K562 (cell line): ENCODE measurements at regions not wholly inside any gene's neighbourhood (a gene's known extent, or its start where the extent isn't known, plus 50 kb on each side); places are given as distances from the start of the nearest gene placed in this dataset.

ENCODE experiments used
- ATAC-seq: fragments of 200-7000 bp; cut with Tn5 transposase; 3 replicates; pipeline ENCODE4 v1.9.1; 2020; ENCODE audit warnings: moderate library complexity
- BruUV-seq: library from RNA; stranded (reverse); fragments of 400-500 nt; replicated peaks from 2 replicates; lab custom pipeline; 2021; lab: Mats Ljungman, UMichigan
- CTCF ChIA-PET: fragments of 300-600 bp; formaldehyde crosslinking; extraction: SDS; loops from one replicate; lab custom pipeline; 2021; ENCODE audit warnings: low intra/inter-chr PET ratio; lab: Yijun Ruan, JAX
- POLR2A ChIA-PET: fragments of 300-600, 350-650 bp; sonication (Branson Sonifier 250); formaldehyde crosslinking; extraction: SDS; loops from one replicate; lab custom pipeline; 2021; ENCODE audit warnings: antibody characterized with exemption, inconsistent platforms; lab: Yijun Ruan, JAX
- DNase-seq, 4 experiments: peaks; one replicate each; pipeline versions ENCODE4 v3.0.0 to v3.0.0-alpha.2; 2011 to 2018; ENCODE audit warnings: low spot score in 3 of 4, mixed read lengths in 3 of 4; ENCODE audit errors: extremely low read depth in 1 of 4
- FAIRE-seq: peaks from 2 replicates; lab custom pipeline; 2011; peaks lifted over from hg19 to GRCh38; lab: Jason Lieb, UNC
- H2AFZ ChIP-seq: 2 replicates; pipeline ENCODE4 v1.6.0; 2011; ENCODE audit warnings: low read depth, low read length, control low read depth, inconsistent platforms
- H3K27ac ChIP-seq: fragments of 200-600 bp; 3 replicates; pipeline ENCODE4 v1.8.0; 2011; ENCODE audit warnings: low read depth, mild to moderate bottlenecking, control low read depth, inconsistent platforms, low read length, moderate library complexity, mixed read lengths; ENCODE audit errors: extremely low read depth
- H3K27me3 ChIP-seq, 2 experiments: fragments of 300-600 bp in 1 of 2; 2 replicates in 1 of 2; 3 replicates in 1 of 2; pipeline versions ENCODE4 v1.6.0 to v1.8.0; 2011; ENCODE audit warnings: inconsistent platforms in 2 of 2, low read length in 2 of 2, mild to moderate bottlenecking in 1 of 2, mixed read lengths in 1 of 2, moderate library complexity in 1 of 2; ENCODE audit not compliant: control insufficient read depth in 2 of 2, insufficient read depth in 2 of 2
- H3K36me3 ChIP-seq: fragments of 300-600 bp; 3 replicates; pipeline ENCODE4 v1.8.0; 2011; ENCODE audit warnings: mild to moderate bottlenecking, low read length, inconsistent platforms; ENCODE audit not compliant: control insufficient read depth, insufficient read depth
- H3K4me1 ChIP-seq, 2 experiments: fragments of 200-600 bp in 1 of 2; replicated peaks in 1 of 2; 2 replicates in 1 of 2; 3 replicates in 1 of 2; pipeline versions ENCODE4 v1.5.1 to v1.8.0; 2011; ENCODE audit warnings: inconsistent platforms in 2 of 2, low read length in 2 of 2, mild to moderate bottlenecking in 1 of 2, mixed read lengths in 1 of 2, moderate library complexity in 1 of 2; ENCODE audit not compliant: control insufficient read depth in 2 of 2, insufficient read depth in 2 of 2
- H3K4me2 ChIP-seq: 2 replicates; pipeline ENCODE4 v1.6.1; 2011; ENCODE audit warnings: low read length, control low read depth, inconsistent platforms, mixed read lengths; ENCODE audit not compliant: insufficient read depth
- H3K4me3 ChIP-seq: fragments of 200-600 bp; sonication (generic), shearing (Covaris generic); 2 replicates; pipeline ENCODE4 v1.5.1; 2016; ENCODE audit warnings: control low read depth, inconsistent platforms
- H3K79me2 ChIP-seq: fragments of 200-600 bp; 3 replicates; pipeline ENCODE4 v1.8.0; 2011; ENCODE audit warnings: low read length, inconsistent platforms; ENCODE audit not compliant: control insufficient read depth, insufficient read depth
- H3K9ac ChIP-seq, 2 experiments: 2 replicates each; pipeline versions ENCODE4 v1.6.0 to v1.6.1; 2011; ENCODE audit warnings: low read depth in 2 of 2, low read length in 2 of 2, control low read depth in 1 of 2, inconsistent platforms in 1 of 2, mild to moderate bottlenecking in 1 of 2, mixed read lengths in 1 of 2; ENCODE audit not compliant: insufficient read depth in 1 of 2
- H3K9me1 ChIP-seq: one replicate; pipeline ENCODE4 v1.6.0; 2011; ENCODE audit warnings: inconsistent platforms, mild to moderate bottlenecking, low read length, moderate library complexity; ENCODE audit not compliant: control insufficient read depth, insufficient read depth
- H3K9me3 ChIP-seq: replicated peaks from 2 replicates; pipeline ENCODE4 v1.5.1; 2011; ENCODE audit warnings: low read depth, low read length, inconsistent platforms; ENCODE audit not compliant: control insufficient read depth, insufficient read depth
- H4K20me1 ChIP-seq: replicated peaks from 2 replicates; pipeline ENCODE4 v1.6.1; 2011; ENCODE audit warnings: low read length, inconsistent platforms, mixed read lengths; ENCODE audit not compliant: control insufficient read depth, insufficient read depth
- JUN ChIP-seq, 2 experiments: sonication (generic) in 1 of 2; formaldehyde crosslinking in 1 of 2; IDR thresholded peaks; 2 replicates each; pipeline versions ENCODE4 v1.6.1 to v1.8.0; 2012 to 2022; ENCODE audit warnings: borderline replicate concordance in 2 of 2, mild to moderate bottlenecking in 2 of 2, improper control_type of control experiment in 1 of 2, low read depth in 1 of 2, low read length in 1 of 2, missing genetic modification reagents in 1 of 2
- NFIC ChIP-seq: fragments of 450-650 bp; IDR thresholded peaks from 2 replicates; pipeline ENCODE4 v1.6.1; 2017; ENCODE audit warnings: mild to moderate bottlenecking, inconsistent platforms
- SRF ChIP-seq, 2 experiments: fragments of 250-450, 450-650 bp in 1 of 2; sonication (Bioruptor Pico) in 1 of 2; sonication (generic) in 1 of 2; formaldehyde crosslinking; IDR thresholded peaks; 2 replicates each; pipeline versions ENCODE4 v1.5.0 to v1.5.1; 2020 to 2022; ENCODE audit warnings: mild to moderate bottlenecking in 1 of 2, missing genetic modification reagents in 1 of 2
- TEAD2 ChIP-seq: fragments of 450-650 bp; IDR thresholded peaks from 2 replicates; pipeline ENCODE4 v1.6.1; 2016; ENCODE audit warnings: missing genetic modification characterization, control low read depth, missing compliant biosample characterization
- ZNF75A ChIP-seq: fragments of 450-650 bp; formaldehyde crosslinking; IDR thresholded peaks from 2 replicates; pipeline ENCODE4 v1.4.0; 2020; ENCODE audit warnings: mild to moderate bottlenecking
- WGBS: fragments of 100-300 bp; shearing (Covaris generic); methylation state at CpG from one replicate; pipeline ENCODE4 v1.1.6; 2016; ENCODE audit warnings: low coverage, mixed read lengths; ENCODE audit not compliant: insufficient coverage; ENCODE audit errors: missing lambda C conversion rate; 5-methylcytosine and 5-hydroxymethylcytosine counted together
- in situ Hi-C: fragments of 300-500 bp; cut with MboI; formaldehyde crosslinking; loops from 4 replicates; pipeline ENCODE4 v1.15.0; 2018; ENCODE audit warnings: inconsistent platforms, mixed read lengths
- intact Hi-C: fragments of 100-400 bp; cut with micrococcal nuclease; formaldehyde crosslinking; loops from 2 replicates; pipeline ENCODE4 v1.14.2; 2022
- TF ChIP-seq, protein P1 (sequence below): fragments of 250-450 bp; sonication (Bioruptor Pico); IDR thresholded peaks from 2 replicates; pipeline ENCODE4 v1.5.0; 2021; ENCODE audit warnings: mild to moderate bottlenecking, moderate library complexity

DNA sequence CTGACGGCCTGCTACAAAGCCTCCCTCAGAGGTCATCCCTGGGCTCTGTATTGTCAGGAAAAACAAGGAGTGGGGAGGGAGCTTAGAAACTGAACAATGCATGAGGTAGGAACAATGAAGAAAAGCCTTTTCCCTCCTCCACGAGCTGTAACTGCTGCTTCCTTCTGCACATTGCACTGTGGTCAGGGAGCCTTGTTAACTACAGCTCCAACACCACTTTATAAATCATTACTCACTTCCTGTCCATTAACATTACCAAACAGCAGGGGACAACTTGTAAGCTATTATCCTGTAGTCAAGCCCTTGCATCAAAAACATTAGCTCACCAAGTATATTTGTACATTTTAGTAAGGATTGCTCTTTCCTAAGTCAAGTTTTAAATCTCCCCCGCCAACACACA lies 336.0 kb upstream of the NR5A2 start:
- ChIA-PET CTCF (no interaction called here), POLR2A (no interaction called here)
- H3K27me3 ChIP-seq: no peaks in the 10 kb centered on the region
- H3K4me1 ChIP-seq: no peaks in the 10 kb centered on the region
- no TSS peak for BruUV-seq
- no peak overlapping the region for H2AFZ ChIP-seq
- 2% methylated on average over 3 of the region's 3 CpGs for WGBS
- no peak overlapping the region for H3K27ac ChIP-seq
- H3K79me2 ChIP-seq: no peaks in the 10 kb centered on the region
- intact Hi-C loops: no loop called here
- no peaks in the 10 kb centered on the region for H3K36me3 ChIP-seq
- FAIRE-seq: no peak
- H3K4me3 ChIP-seq: no peak overlapping the region
- DNase-seq: no peak
- no peaks in the 10 kb centered on the region for H4K20me1 ChIP-seq
- no peak overlapping the region for H3K9ac ChIP-seq
- H3K4me2 ChIP-seq: no peak overlapping the region
- no peak for ATAC-seq
- in situ Hi-C loops: no loop called here
- no peaks in the 10 kb centered on the region for H3K9me3 ChIP-seq
- H3K9me1 ChIP-seq: no peaks in the 10 kb centered on the region
- TF ChIP-seq TEAD2 (tag) (no peak), NFIC (no peak), SRF (CRISPR knock-in tag; IDR thresholded peaks at IDR 0.05) (no peak), ZNF75A (CRISPR knock-in tag) (no peak), JUN (IDR thresholded peaks at IDR 0.05; ENCODE audit: borderline replicate concordance, low read depth, low read length) (no peak), JUN (CRISPR knock-in tag; IDR thresholded peaks at IDR 0.05; ENCODE audit: borderline replicate concordance) (no peak)
- TF ChIP-seq, protein P1, sequence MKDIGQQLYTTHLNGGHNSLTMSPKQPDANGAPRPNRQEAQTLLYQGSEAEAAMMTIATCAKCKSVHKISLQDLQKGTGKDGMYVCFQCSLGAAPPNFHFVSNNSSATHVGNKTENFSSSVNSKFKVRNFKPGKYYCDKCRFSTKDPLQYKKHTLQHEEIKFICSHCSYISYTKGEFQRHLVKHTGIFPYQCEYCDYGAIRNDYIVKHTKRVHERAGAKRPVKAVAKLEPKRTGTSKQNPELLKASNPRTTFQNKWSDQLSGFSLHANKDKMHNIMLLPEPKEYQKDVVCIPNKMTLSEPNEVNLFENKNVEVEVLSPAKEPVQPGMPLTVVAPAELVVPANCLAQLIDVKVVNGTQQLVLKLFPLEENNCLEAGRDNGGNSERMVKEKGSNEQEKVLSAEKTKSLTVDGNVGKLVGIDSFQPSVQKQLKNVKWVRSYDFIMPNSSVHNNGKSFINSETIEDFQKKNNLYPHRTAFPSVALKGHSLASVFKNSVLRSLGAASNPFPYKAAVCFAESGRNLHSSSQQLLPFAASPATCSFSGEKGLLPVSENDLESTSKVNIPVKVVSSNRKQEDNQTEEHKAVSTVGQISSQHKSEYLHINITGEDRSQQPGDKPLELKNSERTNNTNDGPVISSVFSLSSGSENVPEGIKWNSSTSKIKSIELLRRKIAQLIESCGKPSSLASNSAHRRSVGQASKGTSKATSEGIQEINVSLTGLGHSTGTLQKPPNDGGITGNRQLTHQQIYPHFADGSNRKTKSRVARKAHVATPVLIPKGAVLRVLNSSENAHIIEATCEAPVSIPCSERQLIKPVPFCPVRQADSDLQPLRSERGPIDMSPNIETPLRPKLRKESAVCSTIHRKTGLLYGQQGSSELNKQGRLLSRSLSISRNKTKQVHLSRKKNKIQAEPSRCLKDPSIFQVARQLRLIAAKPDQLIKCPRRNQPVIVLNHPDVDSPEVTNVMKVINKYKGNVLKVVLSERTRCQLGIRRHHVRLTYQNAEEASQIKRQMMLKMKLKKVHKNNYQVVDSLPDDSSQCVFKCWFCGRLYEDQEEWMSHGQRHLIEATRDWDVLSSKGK: no peak
